Aorta (tissue), 5 donors: ENCODE measurements at regions not wholly inside any gene's neighbourhood (a gene's known extent, or its start where the extent isn't known, plus 50 kb on each side); places are given as distances from the start of the nearest gene placed in this dataset.

Source experiments
- ATAC-seq: fragments of 200-7000 bp; cut with Tn5 transposase; one replicate; pipeline ENCODE4 v1.9.1; 2022; ENCODE audit warnings: moderate library complexity; ENCODE audit not compliant: low FRiP score
- DNase-seq, 2 donors: peaks; one replicate each; pipeline ENCODE4 v3.0.0-alpha.2; 2020
- H3K27ac ChIP-seq, 2 donors: one replicate each; pipeline ENCODE4 v1.5.1; 2013; ENCODE audit warnings: low read length in 2 of 2, mild to moderate bottlenecking in 2 of 2, moderate library complexity in 2 of 2, control low read depth in 1 of 2, inconsistent platforms in 1 of 2, low read depth in 1 of 2
- H3K27me3 ChIP-seq, 2 donors: one replicate each; pipeline ENCODE4 v1.6.1; 2013; ENCODE audit warnings: control low read depth in 1 of 2, low read length in 1 of 2, mild to moderate bottlenecking in 1 of 2, moderate library complexity in 1 of 2; ENCODE audit not compliant: insufficient read depth in 2 of 2, control insufficient read depth in 1 of 2
- H3K36me3 ChIP-seq, 2 donors: one replicate each; pipeline ENCODE4 v1.6.1; 2013; ENCODE audit warnings: control low read depth in 1 of 2, low read length in 1 of 2, mild to moderate bottlenecking in 1 of 2; ENCODE audit not compliant: insufficient read depth in 2 of 2, control insufficient read depth in 1 of 2
- H3K4me1 ChIP-seq, 2 donors: one replicate each; pipeline ENCODE4 v1.6.1; 2013; ENCODE audit warnings: low read length in 2 of 2, control low read depth in 1 of 2, mild to moderate bottlenecking in 1 of 2, moderate library complexity in 1 of 2; ENCODE audit not compliant: insufficient read depth in 2 of 2, control insufficient read depth in 1 of 2
- H3K4me3 ChIP-seq, 2 donors: one replicate each; pipeline ENCODE4 v1.5.1; 2013; ENCODE audit warnings: low read length in 2 of 2, control low read depth in 1 of 2, mild to moderate bottlenecking in 1 of 2
- H3K9me3 ChIP-seq: one replicate; pipeline ENCODE4 v1.6.1; 2013; ENCODE audit warnings: mild to moderate bottlenecking, low read length; ENCODE audit not compliant: control insufficient read depth
- WGBS, 2 donors: extraction: QIAGEN DNeasy Blood & Tissue Kit; methylation state at CpG; one replicate each; pipeline ENCODE4 v1.1.7; 2013; 5-methylcytosine and 5-hydroxymethylcytosine counted together
- intact Hi-C, 2 donors: fragments of 100-400 bp; cut with DNase I; formaldehyde crosslinking; loops; one replicate each; pipeline versions ENCODE4 v1.14.2 to v1.15.0; 2022
- donor health status: healthy with polysubstance abuse.
- donor health status: Bipolar disorder and iron deficiency.
- donor health status: DM: no; HTN: no; CAD: no.
- donor health status: DM: no; HTN: no; CAD: no.
- donor health status: DM: yes; HTN: yes; CAD: no.

DNA sequence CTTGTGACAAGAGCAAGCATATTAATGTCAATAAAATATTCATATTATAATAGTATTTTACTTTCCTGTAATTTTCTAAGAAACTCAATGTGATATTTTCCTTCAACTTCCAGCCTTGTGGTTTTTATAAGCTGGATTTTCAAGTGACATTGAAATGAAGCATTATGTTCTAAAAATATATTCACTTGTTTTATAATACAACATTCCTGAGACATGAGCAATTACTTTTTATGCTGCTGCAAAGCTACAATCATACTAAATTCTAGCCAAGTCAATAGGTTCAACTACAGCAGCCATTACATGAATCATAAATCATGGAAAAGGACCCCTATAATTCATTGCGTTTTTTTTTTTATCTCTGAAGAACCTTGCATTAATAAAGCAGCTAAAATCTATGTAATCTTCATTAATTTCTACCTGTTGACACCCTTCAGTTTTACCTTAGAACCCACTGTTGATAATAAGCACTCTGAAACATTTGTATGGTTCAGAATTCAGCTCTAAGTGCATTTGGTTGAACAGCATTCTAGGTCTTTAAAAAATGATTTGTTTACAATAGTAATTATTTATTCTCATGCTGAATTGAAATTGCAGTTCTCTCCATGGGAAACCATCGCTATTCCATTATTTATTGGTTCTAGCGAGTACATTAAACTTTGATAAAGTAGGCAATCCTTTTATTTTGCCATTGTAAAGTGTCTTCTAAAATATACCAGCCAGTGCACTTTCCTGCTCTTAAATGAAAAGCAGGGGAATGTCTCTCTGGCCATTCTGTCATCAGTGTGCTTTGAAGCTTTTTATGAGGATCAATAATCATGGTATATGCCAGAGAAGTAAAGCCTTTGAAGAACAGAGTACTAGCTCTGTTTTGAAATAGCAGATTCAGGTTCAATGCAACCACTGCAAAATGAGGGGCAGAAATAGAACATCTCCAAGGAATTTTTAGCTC lies 132.6 kb downstream of the GNAT3 start:
- H3K4me1 ChIP-seq: peaks cover 0 to 2% of the 10 kb centered on the region in 2 donors
- no peaks in the 10 kb centered on the region for H3K27me3 ChIP-seq
- no peaks in the 10 kb centered on the region for H3K9me3 ChIP-seq
- H3K36me3 ChIP-seq: no peaks in the 10 kb centered on the region
- WGBS, 2 donors: 50 to 55% methylated on average over 3 of the region's 3 CpGs
- H3K4me3 ChIP-seq: no peak overlapping the region
- intact Hi-C loops: no loop called here
- ATAC-seq: peak; percentile 52
- no peak for DNase-seq
- no peak overlapping the region for H3K27ac ChIP-seq

DNA sequence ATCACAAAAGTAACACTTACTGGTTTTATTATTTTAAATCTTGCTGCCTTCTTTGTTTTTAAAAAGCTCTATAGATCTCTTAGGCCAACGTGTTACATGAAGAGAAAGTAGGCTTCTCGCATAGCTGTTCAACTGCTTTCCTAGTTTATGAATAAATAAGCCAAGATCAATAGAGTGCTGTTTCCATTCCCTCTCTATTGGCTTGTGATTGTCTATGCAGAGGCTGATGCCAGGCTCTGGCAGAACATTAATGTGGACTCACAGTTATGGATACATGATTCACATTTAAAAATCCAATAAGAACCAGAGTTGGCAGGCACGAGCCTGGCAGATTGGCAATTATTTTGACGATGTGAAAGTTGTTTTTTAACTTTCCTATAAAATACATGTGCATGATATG lies 137.5 kb downstream of the GNAT3 start:
- H3K4me1 ChIP-seq: peaks cover 0 to 6% of the 10 kb centered on the region in 2 donors
- H3K36me3 ChIP-seq: no peaks in the 10 kb centered on the region
- intact Hi-C loops: no loop called here
- H3K27ac ChIP-seq: no peak overlapping the region
- ATAC-seq (no peak), DNase-seq (no peak)
- H3K4me3 ChIP-seq: no peak overlapping the region
- no peaks in the 10 kb centered on the region for H3K27me3 ChIP-seq
- H3K9me3 ChIP-seq: no peaks in the 10 kb centered on the region
- WGBS, 2 donors: 8 to 10% methylated on average over 4 of the region's 4 CpGs

DNA sequence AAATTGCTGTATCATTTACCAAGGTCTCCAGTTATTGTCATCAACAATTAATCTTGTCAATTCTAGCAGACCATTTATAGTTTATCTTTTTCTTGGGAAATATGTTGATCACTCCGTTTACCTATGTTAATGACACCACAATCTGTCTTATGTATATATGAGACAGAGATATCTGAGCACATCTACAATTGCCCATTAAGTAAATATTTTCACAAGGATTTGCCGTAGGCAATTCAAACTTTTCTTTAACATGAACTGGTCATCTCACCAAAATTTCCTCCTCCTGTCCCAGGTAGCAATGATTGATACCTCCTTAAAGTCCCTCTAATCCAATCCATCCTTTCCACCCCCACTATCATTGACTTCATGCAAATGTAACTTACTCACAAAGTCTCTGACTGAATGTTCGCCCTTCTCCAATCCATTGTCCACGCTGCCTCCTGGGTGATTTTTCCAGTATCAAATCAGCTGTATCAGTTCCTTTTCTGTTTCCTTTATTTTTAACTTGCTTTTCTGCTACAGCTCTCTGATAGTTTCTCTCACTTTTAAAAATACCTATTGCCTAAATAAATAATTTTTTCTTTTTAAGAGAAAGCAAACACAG lies 138.3 kb downstream of the GNAT3 start:
- Histone ChIP-seq H3K27ac (no peak overlapping the region), H3K9me3 (no peaks in the 10 kb centered on the region), H3K36me3 (no peaks in the 10 kb centered on the region), H3K4me1 (peaks cover 0 to 6% of the 10 kb centered on the region in 2 donors), H3K4me3 (no peak overlapping the region), H3K27me3 (no peaks in the 10 kb centered on the region)
- DNase-seq (no peak), ATAC-seq (no peak)
- intact Hi-C loops: no loop called here
- WGBS, 2 donors: 88 to 89% methylated on average over 4 of the region's 4 CpGs

DNA sequence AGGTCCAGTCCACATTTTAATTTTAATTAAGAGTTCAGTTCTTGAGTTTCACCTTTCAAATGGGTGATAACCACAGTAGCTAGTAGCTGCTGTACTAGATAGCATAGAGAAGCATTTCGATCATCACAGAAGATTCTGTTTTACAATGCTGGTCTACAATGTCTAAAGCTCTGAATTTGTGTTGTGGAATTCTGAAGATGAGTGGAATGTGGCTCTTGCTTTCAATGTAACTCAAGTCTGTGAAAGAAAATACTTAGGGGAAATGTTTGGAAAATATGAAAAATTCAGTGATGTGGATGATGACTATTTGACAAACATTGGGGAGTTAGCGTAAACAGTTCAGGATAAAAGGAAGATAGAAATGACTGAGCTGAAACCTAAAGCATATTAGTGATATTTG lies 139.4 kb downstream of the GNAT3 start:
- ATAC-seq: no peak
- no peaks in the 10 kb centered on the region for H3K36me3 ChIP-seq
- H3K27me3 ChIP-seq: no peaks in the 10 kb centered on the region
- WGBS, 2 donors: 56 to 58% methylated on average over 2 of the region's 2 CpGs
- intact Hi-C loops: no loop called here
- peaks cover 0 to 6% of the 10 kb centered on the region in 2 donors for H3K4me1 ChIP-seq
- no peaks in the 10 kb centered on the region for H3K9me3 ChIP-seq
- H3K4me3 ChIP-seq: no peak overlapping the region
- no peak for DNase-seq
- H3K27ac ChIP-seq: no peak overlapping the region

DNA sequence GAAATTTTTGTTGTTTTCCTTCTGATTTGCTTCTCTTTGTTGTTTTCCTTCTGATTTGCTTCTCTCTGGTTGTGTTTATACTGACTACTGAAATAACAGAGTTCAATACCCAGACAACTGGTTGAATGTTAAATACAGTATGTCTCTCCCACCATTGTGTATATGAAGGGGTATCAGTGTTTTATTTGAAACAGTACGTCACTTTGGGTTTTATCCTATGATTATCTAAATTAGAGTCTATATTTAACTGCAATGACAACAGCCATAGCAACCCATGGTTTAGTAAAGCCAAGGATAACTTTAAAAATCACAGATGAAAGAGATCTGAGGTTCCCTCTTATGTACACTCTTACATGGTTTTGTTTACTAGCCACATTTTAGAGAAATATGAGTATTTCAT lies 141.3 kb downstream of the GNAT3 start:
- ATAC-seq: no peak
- Histone ChIP-seq H3K9me3 (no peaks in the 10 kb centered on the region), H3K27me3 (no peaks in the 10 kb centered on the region), H3K4me1 (peaks cover 0 to 6% of the 10 kb centered on the region in 2 donors), H3K36me3 (no peaks in the 10 kb centered on the region), H3K4me3 (no peak overlapping the region), H3K27ac (no peak overlapping the region)
- no peak for DNase-seq
- intact Hi-C loops: no loop called here
- 20 to 38% methylated on average over 1 of the region's 1 CpG for WGBS, 2 donors

DNA sequence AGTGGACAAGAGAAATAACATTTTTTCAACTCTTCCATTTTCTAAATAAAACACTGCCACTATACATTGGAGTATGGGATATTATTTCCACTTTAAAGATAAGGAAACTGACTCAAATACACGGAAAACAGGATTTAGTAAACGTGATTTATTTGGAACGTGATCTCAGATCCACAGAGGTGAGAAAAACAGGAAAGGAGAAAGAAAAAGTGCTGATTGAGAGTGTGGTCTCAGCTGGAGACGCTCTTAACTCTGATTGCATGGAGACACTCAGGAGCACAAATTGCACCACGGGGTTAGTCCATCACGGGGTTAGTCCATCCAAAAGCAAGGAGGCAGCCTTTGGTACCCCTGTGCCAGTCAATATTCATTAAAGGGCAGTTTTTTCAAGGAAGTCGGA lies 142.5 kb downstream of the GNAT3 start:
- no peak for ATAC-seq
- intact Hi-C loops: no loop called here
- Histone ChIP-seq H3K36me3 (no peaks in the 10 kb centered on the region), H3K4me3 (no peak overlapping the region), H3K4me1 (peaks cover 0 to 4% of the 10 kb centered on the region in 2 donors), H3K27ac (no peak overlapping the region), H3K9me3 (no peaks in the 10 kb centered on the region), H3K27me3 (no peaks in the 10 kb centered on the region)
- 70 to 82% methylated on average over 7 of the region's 7 CpGs for WGBS, 2 donors
- no peak for DNase-seq

DNA sequence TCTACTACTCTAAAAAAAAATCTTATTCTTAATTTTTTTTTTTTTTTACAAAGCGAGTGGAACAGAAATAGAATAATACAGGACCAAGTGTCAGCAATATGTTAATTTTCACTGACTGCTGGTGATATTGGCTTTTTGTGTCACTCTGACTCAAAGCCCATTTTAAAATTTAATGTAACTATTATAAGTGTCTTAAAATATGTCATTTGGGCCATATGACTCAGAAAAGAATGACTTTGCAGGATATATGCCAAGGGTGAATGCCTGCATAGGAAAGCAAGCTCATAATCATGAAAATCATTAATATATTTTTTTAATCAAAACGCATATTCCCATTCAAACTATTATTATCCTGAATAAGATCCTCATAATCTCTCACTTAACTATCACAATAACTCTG lies 149.2 kb downstream of the GNAT3 start:
- H3K4me1 ChIP-seq: no peaks in the 10 kb centered on the region
- ATAC-seq (no peak), DNase-seq (no peak)
- intact Hi-C loops: no loop called here
- 67 to 70% methylated on average over 2 of the region's 2 CpGs for WGBS, 2 donors
- no peak overlapping the region for H3K4me3 ChIP-seq
- no peaks in the 10 kb centered on the region for H3K36me3 ChIP-seq
- no peaks in the 10 kb centered on the region for H3K9me3 ChIP-seq
- H3K27me3 ChIP-seq: no peaks in the 10 kb centered on the region
- H3K27ac ChIP-seq: no peak overlapping the region

DNA sequence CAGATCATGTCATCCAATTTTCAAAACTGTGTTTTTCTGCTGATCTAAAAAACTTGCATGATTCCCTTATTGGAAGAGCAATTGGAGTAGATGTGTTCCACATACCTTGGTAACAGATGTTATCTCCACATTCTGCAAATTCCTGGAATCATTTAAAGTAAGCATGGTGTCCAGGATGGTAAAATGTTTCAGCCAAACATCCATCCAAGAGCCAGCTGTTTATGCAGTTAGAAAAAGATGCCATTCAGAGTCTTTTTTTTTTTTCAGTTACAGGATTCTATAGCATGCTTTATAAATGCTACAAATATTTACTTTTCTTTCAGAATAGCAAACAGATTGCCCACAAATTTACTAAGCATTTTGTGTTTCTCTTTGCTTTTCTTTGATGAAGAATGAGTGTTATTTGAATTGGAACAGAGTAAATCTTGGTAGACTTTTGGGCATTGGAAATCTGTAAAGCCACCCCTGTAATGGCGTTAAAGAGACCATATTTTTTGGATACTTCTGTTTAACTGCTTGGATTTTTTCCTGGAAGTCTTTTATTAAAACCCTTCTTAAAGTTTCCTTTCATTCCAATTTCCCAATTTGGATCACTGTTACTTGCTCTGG lies 149.8 kb downstream of the GNAT3 start:
- ATAC-seq (no peak), DNase-seq (no peak)
- Histone ChIP-seq H3K36me3 (no peaks in the 10 kb centered on the region), H3K27me3 (no peaks in the 10 kb centered on the region), H3K4me3 (no peak overlapping the region), H3K27ac (no peak overlapping the region), H3K9me3 (no peaks in the 10 kb centered on the region), H3K4me1 (no peaks in the 10 kb centered on the region)
- intact Hi-C loops: no loop called here
- WGBS, 2 donors: 44 to 54% methylated on average over 1 of the region's 1 CpG
